ENCODE measurements at regions not wholly inside any gene's neighbourhood (a gene's known extent, or its start where the extent isn't known, plus 50 kb on each side); places are given as distances from the start of the nearest gene placed in this dataset.

- TF ChIP-seq CTCF (IDR thresholded peaks at IDR 0.05; ENCODE audit: low read length): no peak
- TF ChIP-seq EZH2 (optimal IDR thresholded peaks at IDR 0.05; ENCODE audit: low read depth, low read length): no peak
Measured at GRCh38 chr19:32124585-32124984, 220.8 kb upstream of the ZNF507 start.

Data from MM.1S (cell line).